Astrocyte (in vitro differentiated cells and primary cell): ENCODE measurements at regions not wholly inside any gene's neighbourhood (a gene's known extent, or its start where the extent isn't known, plus 50 kb on each side); places are given as distances from the start of the nearest gene placed in this dataset.

Experiments used
- CTCF ChIP-seq: IDR thresholded peaks from 2 replicates; pipeline ENCODE4 v1.5.1; 2011; ENCODE audit warnings: low read depth, mild to moderate bottlenecking, inconsistent platforms, low read length, moderate library complexity; ENCODE audit not compliant: insufficient read depth
- EZH2 ChIP-seq: IDR thresholded peaks from 2 replicates; pipeline ENCODE4 v1.6.1; 2012; ENCODE audit warnings: mild to moderate bottlenecking, low read length, inconsistent platforms; ENCODE audit not compliant: insufficient read depth

- TF ChIP-seq EZH2 (no peak), CTCF (no peak)
These were observed 371.7 kb upstream of the IRX2 start for GRCh38 chr5:3122985-3123762.
